NCI-H748 (cell line): ENCODE measurements at regions not wholly inside any gene's neighbourhood (a gene's known extent, or its start where the extent isn't known, plus 50 kb on each side); places are given as distances from the start of the nearest gene placed in this dataset.

ENCODE experiments used
- DNase-seq: peaks from one replicate; lab custom pipeline; 2025; ENCODE audit not compliant: unreplicated experiment; lab: John Stamatoyannopoulos, UW

DNA sequence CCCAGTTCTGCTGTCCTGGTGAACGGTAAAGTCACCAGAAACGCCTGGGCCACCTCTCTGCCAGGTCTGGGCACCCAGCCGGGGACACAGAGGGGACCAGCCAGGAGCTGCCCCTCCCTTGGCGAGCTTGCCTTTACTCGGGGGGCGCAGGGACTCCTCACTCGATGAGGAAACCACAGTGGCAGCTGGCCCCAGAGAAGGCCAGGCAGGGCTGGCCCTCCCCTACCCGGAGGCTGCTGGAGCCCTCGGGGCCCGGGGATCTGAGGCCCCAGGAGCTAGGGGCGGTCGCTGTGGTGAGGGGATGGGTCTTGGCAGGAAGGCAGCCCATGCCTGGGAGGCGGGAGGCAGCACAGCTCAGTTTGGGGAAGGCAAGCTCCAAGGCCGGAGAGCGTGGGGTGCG is 80.4 kb upstream of the SLCO4A1 start:
- no peak for DNase-seq

DNA sequence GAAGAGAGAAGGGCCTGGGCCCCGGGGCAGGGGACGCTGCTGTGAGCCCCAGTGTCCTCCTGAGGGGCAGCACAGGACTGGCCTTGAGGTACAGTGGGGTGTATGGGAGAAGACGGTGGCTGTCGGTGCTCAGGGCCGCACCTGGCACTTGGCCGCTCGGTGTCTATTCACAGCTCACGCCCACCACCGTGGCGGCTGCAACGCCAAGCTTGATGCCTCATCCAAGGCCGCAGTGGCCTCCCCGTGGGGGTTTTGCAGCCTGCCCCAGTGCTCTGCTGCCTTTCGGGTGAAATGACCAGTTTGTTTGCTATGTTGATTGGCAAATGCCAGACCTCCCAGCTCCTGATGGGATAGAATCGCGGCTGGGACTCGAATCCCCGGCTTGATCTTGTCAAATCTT is 79.5 kb upstream of the SLCO4A1 start:
- no peak for DNase-seq

DNA sequence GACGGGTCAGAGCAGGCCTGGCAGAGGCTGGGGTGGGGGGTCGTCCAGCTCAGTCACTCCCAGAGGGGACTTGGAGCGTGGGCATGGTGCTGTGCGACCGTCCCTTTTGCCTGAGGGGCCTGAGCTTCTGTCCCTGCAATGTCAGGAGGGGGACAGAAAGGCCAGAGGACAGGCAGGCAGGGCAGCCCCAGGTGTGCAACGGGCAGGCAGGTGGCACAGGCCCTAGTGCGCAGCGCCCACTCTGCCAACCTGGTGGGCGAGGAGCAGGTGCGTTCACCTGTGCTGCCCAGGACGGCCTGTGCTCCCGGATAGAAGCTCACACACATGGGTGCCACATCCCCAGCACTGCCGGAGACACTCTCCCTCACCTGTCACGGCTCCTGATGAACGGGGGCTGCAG is 78.7 kb upstream of the SLCO4A1 start:
- DNase-seq, result no peak

DNA sequence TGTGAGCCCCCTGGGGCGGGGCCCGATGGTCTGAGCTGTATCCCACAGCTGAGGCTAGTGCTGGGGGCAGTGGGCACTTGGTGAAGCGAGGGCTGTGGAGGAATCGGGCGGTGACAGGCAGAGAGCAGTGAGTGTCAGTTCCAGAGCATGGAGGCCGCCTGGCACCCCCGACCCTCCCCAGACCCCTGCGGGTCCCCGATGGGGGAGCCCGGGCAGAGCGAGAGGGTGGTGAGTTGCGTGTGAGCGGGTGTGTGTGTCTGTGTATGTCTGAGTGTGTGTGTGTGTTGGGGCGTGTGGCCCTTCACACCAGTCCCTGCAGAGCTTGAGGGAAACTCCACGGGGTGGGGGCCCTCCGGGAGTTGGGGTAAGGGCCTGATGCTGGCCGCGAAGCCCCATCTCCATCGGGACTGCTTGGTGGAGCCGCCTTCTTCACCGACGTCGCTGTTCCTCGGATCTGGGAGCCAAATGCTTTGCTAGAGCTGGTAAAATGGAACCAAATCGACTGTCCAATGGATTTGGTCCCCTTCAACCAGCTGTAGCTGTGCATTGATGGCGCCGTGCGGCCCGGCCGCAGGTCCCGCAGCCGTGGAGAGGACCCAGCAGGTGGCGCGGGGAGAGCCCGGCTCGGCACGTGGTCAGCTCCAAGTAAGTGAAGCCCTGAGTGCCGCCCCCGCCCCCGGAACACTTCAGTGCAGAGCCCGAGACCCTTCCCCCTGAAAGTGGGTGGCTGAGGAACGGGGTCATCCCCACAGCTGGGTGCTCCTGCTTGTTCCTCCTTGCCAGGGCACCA is 77.7 kb upstream of the SLCO4A1 start:
- no peak for DNase-seq

DNA sequence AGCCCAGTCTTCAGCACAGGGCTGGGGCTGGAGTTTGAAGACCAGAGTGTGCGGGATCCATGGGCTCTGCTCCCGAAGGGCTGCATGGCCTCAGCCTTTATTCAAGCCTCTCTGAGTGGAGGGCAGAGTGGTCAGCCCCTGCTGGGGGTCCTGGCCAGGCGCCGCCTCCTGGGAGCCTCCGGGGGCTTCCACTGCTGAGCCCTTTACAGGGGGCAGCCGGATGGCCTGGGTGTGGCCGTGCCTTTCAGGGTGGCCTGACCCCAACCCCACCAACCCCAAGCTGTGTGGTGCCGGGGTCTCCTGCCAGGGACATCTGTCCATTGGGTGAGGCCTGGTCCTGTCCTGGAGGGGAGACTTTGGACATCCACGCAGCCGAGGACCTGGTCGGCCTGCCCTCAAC is 76.0 kb upstream of the SLCO4A1 start:
- DNase-seq, result no peak

DNA sequence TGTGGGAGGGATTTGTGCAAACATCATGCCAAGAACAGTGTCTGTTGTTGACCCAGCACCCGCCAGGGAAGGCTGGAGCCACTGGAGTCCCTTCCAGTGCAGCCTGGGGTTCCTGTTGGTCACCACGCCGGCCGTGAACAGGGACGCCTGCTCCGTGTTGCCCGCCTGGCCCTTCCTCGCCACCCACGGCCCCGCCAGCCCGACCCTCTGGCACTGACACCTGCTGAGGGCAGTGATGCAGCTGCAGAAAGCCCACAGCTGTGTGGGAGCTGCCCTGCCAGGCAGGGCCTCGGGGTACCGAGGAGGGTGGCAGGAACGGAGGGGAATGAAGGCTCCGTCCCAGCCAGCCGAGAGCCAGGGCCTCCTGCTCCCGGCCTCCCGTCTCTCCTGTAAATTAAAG is 75.5 kb upstream of the SLCO4A1 start:
- no peak for DNase-seq

DNA sequence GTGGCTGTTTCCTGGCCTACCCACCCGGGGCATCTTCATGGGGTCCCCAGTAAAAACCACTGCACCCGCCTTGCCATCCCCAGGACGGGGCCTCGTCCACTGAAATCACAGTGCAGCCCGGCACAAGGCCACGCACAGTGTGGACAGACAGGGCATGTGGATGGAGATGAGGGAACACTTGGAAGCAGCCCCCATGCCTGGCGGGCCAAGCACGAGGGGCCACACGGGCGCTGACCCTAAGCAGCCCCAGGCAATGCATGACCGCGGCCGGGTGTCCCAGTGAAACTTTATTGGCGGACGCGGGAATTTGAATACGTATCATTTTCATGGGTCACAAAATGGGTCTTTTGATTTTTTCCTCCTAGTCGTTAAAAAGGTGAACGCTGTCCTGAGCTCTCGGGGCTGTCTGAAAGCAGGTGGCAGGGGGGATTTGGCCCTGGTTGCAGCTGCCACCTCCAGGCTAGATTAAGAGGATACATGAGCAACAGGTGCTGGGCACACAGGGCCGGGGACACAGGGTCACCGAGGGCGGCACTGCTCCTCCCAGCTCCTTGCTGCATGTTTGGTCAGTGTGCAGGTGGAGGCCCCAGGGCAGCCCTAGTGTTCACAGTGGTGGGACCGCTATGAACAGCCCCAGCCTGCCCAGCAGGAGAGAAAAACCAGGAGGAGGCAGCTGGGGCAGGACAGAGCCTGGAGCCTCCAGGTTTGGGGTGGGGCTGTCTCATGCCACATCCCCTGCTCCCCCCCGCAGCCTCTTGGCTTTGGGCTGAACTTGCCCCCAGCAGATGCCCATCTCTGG is 74.9 kb upstream of the SLCO4A1 start:
- DNase-seq, result no peak

DNA sequence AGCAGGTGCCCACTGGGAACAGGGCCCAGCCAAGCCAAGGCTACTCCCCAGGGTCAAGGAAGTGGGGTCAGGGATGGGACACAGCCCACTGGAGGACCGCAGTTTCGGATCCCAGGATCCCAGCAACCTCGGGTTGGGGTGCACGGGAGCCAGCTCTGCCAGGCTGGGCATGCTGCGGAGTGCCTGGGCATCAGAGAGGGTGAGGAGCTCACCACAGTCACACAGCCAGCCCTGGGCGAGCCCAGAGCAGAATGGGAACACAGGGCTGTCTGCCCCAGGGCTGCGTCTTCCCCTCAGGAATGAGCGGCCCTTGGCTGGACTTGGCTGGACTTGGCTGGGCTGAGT is 74.3 kb upstream of the SLCO4A1 start:
- no peak for DNase-seq

DNA sequence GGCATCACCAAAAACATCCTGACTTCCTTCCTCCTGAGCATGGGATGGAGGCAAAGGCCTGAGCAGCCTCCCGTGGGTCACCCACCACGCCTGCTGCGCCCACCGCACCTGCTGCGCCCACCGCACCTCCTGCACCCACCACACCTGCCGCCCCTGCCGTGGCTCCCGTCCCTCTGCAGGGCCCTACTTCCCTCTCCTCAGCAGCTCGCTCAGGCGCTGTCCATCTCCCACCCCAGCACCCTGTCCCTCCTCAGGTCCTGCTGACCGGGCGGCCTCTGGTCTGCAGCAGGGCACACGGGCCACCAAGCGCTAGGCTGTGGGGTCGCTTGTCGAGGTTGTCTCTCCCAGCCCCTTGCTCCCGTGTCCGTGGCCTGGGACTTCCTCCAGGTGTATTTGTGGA is 72.7 kb upstream of the SLCO4A1 start:
- DNase-seq, result no peak

DNA sequence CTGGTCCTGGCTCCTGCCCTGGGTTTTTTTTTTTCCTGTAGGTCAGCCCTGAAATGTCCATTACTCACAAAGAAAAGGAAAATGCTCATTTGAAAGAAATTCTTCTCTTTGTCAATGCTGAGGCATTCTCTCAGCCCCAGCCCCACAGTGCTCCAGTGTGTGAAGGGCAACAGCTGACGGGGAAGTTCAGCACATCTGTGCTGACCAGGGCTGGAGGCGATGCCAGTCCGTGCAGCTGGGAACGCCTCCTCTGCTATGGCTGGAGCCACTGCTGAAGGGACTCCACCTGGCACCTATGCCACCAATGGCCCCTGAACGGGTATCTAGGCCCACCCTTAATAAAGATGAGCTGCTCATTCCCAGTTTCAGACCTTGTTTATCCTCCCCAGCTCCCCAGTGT is 71.9 kb upstream of the SLCO4A1 start:
- DNase-seq, result no peak

DNA sequence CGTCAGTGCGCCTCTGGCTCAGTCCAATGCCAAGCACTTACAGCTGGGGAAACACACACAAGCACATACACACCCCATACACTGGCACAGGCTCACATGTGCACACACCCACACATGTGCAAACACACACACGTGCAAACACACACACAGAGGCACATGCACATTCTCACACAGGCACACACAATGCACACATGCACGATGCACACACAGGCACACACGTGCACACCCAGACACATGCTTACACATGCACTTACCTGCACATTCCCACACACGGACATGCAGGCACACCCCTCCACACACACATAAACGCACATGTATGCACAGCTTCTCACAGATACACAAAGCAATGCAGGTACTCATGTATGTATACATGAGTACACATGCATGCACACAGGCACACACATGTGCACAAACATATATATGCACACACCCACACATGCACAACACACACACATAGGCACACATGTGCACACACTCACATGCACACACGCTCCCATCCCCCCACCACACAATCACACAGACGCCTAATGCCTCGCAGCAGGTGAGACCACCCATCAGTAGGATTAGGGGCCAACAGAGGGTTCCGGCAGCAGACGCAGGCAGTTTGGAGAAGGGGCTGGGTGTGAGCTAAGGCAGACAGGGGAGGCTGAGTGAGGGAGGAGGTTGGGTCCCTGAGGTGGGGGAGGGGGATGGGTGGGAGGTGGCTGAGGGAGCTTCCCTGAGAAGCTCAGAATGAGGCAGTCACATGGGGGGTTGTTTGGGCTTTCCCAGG is 71.2 kb upstream of the SLCO4A1 start:
- DNase-seq, result no peak

DNA sequence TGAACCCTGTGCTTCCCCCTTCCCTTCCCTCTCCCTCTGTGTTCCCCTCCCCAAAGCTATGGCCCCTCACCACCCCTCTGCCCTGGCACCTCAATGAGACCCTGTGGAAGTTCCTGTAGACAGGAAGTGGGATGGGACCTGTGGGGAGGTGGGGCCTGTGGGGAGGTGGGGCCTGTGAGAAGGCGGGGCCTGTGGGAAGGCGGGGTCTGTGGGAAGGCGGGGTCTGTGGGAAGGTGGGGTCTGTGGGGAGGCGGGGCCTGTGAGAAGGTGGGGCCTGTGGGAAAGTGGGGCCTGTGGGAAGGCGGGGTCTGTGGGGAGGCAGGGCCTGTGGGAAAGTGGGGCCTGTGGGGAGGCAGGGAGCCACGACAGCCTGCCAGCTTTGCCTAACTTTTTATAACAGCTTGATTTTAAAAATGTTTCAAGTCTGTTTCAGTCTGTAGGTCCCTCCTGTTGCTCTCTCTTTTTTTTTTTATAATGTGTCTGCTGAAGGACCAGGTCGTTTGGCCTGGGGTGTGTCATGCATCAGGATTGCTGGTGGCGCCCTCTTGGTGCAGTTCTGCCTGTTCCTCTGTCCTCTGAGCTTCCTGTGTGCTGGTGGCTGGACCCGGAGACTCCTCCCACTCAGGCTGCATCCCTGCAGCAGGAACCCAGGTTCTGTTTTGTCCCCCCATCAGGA is 70.5 kb upstream of the SLCO4A1 start:
- no peak for DNase-seq

DNA sequence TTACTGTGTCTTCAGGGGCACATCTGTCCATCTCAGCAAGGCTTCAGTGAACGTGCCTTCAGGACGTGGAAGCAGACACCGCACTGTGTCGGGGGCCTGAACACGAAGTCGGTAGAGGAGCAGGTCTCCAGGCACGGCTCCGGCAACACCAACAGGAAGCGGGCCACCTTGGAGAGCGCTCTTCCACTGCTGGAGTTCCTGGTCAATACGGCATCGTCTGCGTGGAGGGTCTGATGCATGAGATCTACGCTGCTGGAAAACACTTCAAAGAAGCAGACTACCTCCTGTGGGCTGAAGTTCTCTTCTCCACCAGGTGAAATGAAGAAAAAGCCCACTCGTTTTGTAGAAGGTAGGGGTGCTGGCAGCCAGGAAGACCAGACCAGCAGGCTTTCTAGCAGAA is 69.3 kb upstream of the SLCO4A1 start:
- no peak for DNase-seq

DNA sequence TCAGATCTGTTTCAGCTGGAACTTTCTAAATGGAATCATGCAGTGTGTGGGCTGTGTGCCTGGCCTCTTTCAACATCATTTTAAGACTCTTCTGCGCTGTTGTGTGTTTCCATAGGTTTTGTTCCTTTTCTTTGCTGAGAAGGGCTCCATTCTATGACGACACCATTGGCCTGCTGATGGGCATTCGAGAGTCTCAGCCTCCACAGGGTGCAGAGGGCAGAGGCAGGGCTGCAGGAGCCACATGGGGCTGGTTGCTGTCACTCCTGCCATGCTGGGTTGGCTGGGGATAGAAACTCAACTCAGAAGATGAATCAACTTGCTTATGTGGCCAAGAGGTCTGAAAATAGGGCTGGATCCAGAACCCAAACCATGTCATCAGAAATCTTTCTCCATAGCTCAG is 68.5 kb upstream of the SLCO4A1 start:
- DNase-seq, result no peak

DNA sequence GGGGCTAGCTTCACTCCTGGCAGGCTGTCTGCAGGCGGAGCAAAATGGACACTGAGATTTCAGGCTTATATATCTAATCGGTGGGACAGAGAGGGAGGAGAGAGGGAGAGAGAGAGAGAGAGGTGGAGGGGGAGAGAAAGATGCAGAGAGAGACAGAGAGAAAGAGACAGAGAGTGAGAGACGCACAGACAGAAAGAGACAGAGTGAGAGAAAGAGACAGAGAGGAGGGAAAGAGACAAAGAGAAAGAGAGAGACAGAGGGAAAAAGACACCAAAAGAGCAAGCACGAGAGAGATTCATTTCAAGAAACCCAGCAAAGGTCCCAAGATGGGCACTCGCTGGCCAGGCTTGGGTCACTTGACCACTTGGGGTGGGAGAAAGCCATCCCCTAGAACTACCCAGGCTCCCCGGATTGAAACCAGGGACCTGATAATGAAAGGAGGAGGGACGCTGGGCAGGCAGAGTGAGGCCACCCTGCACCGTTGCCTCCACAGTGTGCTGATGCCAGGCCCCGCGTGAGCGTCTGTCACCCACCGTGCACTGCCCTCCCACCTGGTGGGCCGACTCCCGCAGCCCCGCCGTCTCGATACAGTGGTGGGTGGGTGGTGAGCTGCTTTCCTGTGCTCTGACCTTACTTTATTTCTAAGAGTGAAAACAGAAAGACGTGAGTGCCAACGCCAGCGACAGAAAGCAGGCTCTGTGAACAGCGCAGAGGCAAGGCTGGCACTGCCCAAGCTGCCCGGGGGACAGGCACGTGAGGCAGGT is 67.9 kb upstream of the SLCO4A1 start:
- DNase-seq, result no peak

DNA sequence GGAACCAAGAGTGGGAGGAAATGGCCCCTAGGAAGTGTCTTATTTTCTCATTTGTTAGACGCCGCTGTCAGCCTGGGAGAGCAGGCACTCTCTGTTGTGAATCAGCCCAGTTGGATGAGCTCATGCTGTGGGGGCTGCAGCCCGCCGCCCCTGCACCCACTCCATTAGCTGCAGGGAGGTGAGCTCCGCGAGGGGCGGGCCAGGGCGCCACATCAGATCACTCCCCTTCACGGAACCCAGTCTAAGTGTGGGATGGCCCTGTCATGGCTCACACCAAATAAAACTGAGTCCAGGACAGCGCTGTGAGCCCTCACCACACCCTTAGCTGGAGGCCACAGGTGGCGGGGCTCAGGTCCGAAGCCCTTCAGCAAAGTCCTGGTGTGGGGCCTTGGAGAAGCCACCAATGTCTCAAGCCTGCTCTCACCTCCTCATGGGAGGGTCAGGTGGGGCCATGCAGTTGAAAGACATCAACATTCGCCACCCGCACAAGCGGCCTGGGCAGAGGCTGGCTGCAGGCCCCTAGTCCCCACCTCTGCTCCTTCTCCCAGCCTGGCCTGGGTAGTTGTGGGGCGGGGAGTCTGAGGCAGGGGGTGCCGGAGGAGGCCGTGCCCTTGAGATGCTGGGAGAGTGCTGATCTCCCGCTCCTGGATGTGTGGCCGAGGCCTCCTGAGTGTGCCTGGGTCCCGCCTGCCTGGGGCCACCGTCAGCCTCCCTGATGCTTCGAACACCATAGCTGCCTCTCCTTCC is 66.2 kb upstream of the SLCO4A1 start:
- DNase-seq, result no peak

DNA sequence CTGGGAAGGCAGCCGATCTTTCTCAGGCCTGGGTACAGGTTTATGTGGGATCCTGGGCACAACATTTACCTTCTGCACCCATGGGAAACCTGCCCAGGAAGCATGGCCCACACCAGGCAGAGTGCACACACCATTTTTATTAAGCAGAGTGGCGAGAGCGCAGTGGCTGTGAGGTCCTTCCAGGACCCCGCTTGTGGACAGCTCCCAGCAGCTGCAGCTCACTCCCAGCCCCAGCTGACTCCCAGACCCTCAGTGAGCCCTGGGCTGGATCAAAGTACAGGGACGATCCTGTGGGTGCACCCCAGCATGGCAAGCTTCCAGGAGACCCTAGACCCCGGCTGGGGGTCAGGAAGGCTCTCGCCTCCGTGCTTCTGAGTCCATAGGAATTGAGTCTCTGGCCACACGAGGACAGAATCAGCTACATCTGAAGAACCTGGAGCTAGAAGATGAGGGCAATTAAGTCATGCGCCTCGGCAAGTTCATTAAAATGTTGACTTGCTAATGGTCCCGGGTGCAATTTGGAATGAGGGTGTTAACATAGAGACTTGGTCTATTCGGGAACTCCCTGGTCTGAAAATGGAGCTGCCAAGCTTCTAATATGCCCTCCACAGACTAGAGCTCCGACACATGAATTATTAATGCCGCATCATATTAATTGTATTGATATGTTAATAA is 65.4 kb upstream of the SLCO4A1 start:
- no peak for DNase-seq

DNA sequence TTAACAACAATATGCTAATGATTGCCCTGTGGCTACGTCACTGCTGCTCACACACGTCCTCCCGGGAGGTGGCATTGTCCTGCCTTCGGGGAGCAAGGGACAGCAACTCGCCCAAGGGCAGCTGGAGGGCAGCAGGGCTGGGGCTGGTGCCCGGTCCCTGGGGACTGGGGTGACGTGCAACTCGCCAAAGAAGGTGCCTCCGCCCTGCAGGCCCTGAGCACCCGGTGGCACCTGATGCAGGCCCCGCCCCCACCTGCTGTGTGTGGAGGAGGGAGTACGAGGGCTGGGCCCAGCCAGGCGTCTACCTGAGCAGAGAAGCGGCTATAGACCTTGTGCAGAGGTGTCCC is 64.8 kb upstream of the SLCO4A1 start:
- peak; percentile 9 for DNase-seq

DNA sequence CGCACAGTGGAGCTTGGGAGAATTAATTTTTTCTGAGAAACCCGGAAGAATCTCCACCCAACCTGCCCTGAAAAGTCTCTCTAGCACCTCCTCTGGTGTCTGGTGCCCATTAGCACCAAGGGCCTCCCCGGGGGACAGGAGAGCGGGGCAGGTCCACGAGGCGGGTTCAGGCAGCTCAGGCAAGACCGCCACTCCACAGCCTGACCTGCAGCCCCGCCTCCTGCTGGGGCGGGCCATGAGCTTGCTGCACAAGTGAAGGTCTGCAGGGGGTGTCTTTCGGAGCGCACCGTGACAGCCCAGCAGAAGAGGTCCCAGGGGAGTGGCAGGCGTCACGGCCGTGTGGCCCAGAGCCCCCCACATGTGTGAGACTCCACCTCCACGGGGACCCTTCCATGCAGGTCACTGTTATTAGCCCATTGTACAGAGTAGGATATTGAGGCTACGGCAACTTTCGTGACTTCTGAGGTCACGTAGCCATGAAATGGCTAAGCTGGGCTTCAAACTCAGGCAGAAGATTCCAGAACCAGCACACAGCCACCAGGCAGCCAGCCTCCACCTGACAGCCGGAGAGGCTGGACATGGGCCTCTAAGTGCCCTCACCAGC is 63.9 kb upstream of the SLCO4A1 start:
- DNase-seq, result no peak
